Mammary epithelial cell (primary cell): ENCODE measurements at regions not wholly inside any gene's neighbourhood (a gene's known extent, or its start where the extent isn't known, plus 50 kb on each side); places are given as distances from the start of the nearest gene placed in this dataset.

Source experiments
- EZH2 ChIP-seq: IDR thresholded peaks from 2 replicates; pipeline ENCODE4 v1.6.1; 2012; ENCODE audit warnings: low read length, inconsistent platforms, borderline replicate concordance
- TF ChIP-seq, protein P1 (sequence below), 2 donors: IDR thresholded peaks in 1 of 2; conservative IDR thresholded peaks in 1 of 2; 2 replicates each; pipeline ENCODE4 v1.5.1; 2011 to 2012; ENCODE audit warnings: inconsistent platforms in 2 of 2, low read length in 2 of 2, mild to moderate bottlenecking in 2 of 2, control low read depth in 1 of 2, low read depth in 1 of 2; ENCODE audit not compliant: insufficient read depth in 1 of 2; ENCODE audit errors: extremely low read depth in 1 of 2

- TF ChIP-seq, protein P1, sequence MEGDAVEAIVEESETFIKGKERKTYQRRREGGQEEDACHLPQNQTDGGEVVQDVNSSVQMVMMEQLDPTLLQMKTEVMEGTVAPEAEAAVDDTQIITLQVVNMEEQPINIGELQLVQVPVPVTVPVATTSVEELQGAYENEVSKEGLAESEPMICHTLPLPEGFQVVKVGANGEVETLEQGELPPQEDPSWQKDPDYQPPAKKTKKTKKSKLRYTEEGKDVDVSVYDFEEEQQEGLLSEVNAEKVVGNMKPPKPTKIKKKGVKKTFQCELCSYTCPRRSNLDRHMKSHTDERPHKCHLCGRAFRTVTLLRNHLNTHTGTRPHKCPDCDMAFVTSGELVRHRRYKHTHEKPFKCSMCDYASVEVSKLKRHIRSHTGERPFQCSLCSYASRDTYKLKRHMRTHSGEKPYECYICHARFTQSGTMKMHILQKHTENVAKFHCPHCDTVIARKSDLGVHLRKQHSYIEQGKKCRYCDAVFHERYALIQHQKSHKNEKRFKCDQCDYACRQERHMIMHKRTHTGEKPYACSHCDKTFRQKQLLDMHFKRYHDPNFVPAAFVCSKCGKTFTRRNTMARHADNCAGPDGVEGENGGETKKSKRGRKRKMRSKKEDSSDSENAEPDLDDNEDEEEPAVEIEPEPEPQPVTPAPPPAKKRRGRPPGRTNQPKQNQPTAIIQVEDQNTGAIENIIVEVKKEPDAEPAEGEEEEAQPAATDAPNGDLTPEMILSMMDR (conservative IDR thresholded peaks at IDR 0.05 in 1 of 2, IDR thresholded peaks at IDR 0.05 in 1 of 2; ENCODE audit: extremely low read depth in 1 of 2, insufficient read depth in 1 of 2, low read depth in 1 of 2, low read length in 2 of 2): no peak
- no peak for TF ChIP-seq EZH2
These were observed 1022.5 kb downstream of the PCDH9 start for GRCh38 chr13:66207610-66208009.
